Bronchial epithelial cell (primary cell): ENCODE measurements at regions not wholly inside any gene's neighbourhood (a gene's known extent, or its start where the extent isn't known, plus 50 kb on each side); places are given as distances from the start of the nearest gene placed in this dataset.

Experiments used
- DNase-seq: peaks from one replicate; pipeline ENCODE4 v3.0.0-alpha.2; 2010; ENCODE audit warnings: low read depth
- FAIRE-seq: peaks from 2 replicates; lab custom pipeline; 2011; peaks lifted over from hg19 to GRCh38; lab: Jason Lieb, UNC
- H3K27me3 ChIP-seq: 2 replicates; pipeline ENCODE4 v1.5.1; 2011; ENCODE audit warnings: low read length; ENCODE audit not compliant: control insufficient read depth, insufficient read depth
- H3K36me3 ChIP-seq: 2 replicates; pipeline ENCODE4 v1.5.1; 2011; ENCODE audit warnings: low read length; ENCODE audit not compliant: control insufficient read depth, insufficient read depth
- H3K4me3 ChIP-seq: 2 replicates; pipeline ENCODE4 v1.5.1; 2011; ENCODE audit warnings: mild to moderate bottlenecking, low read depth, low read length, control low read depth
- CTCF ChIP-seq: IDR thresholded peaks from 2 replicates; pipeline ENCODE4 v1.5.1; 2011; ENCODE audit warnings: mild to moderate bottlenecking, moderate library complexity, low read length, control low read depth, inconsistent platforms; ENCODE audit not compliant: insufficient read depth, severe bottlenecking

- H3K36me3 ChIP-seq, result no peaks in the 10 kb centered on the region
- no peak overlapping the region for H3K4me3 ChIP-seq
- FAIRE-seq, result no peak
- H3K27me3 ChIP-seq, result peaks cover 4% of the 10 kb centered on the region
- no peak for TF ChIP-seq CTCF
- DNase-seq, result no peak
These were observed 79.2 kb upstream of the HPCAL1 start for GRCh38 chr2:10223471-10223870.

DNA sequence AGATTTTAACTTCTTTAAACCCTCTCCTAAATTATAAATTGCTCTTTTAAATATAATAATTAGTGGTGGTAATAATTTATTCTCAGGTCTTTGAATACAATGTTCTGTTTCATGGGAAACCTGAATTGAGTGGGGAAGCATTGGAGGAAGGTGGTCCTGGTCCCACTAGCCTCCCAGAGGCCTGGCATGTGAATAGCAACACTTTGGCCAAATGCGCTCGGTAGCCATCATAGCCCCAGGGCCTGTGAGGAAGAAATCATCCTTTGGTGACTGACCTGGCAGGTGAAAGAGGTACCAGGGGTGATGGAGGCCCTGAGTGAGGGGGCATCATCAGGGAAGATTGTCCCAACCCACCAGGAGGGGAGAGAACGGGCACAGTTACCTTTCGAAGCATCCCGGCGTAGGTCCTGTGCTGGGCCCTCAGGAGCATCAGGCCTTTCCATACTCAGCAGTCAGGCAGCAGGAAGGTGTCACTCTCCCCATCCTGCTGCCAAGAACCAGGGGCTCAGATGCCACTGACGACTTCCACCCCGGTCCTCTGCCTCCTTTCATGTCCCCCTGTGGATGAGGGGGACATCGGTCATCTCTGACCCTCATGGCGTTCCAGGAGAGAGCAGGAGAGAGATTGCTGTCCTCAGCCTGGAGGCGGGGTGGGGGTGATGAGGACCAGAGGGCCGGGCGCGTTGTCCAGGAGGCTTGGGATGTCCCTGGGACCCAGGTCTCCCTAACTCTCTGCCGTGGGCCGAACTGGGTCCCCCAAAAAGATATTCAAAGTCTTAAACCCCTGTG lies 78.6 kb upstream of the HPCAL1 start:
- Histone ChIP-seq H3K4me3 (no peak overlapping the region), H3K27me3 (peaks cover 4% of the 10 kb centered on the region), H3K36me3 (no peaks in the 10 kb centered on the region)
- TF ChIP-seq CTCF, result no peak
- DNase-seq, result no peak
- no peak for FAIRE-seq

GRCh38 chr2:10224734-10225133 lies 78.0 kb upstream of the HPCAL1 start:
- Histone ChIP-seq H3K4me3 (no peak overlapping the region), H3K36me3 (no peaks in the 10 kb centered on the region), H3K27me3 (peaks cover 5% of the 10 kb centered on the region)
- FAIRE-seq (no peak), DNase-seq (no peak)
- TF ChIP-seq CTCF, result no peak

- FAIRE-seq (peak; percentile 70), DNase-seq (no peak)
- TF ChIP-seq CTCF, result no peak
- no peak overlapping the region for H3K4me3 ChIP-seq
- H3K36me3 ChIP-seq, result no peaks in the 10 kb centered on the region
- H3K27me3 ChIP-seq, result peaks cover 6% of the 10 kb centered on the region
These were observed 77.2 kb upstream of the HPCAL1 start for GRCh38 chr2:10225291-10226037.

- DNase-seq (no peak), FAIRE-seq (no peak)
- TF ChIP-seq CTCF, result no peak
- Histone ChIP-seq H3K27me3 (peaks cover 6% of the 10 kb centered on the region), H3K4me3 (no peak overlapping the region), H3K36me3 (no peaks in the 10 kb centered on the region)
These were observed 76.5 kb upstream of the HPCAL1 start for GRCh38 chr2:10226038-10226724.
